ENCODE measurements at regions not wholly inside any gene's neighbourhood (a gene's known extent, or its start where the extent isn't known, plus 50 kb on each side); places are given as distances from the start of the nearest gene placed in this dataset.

DNA sequence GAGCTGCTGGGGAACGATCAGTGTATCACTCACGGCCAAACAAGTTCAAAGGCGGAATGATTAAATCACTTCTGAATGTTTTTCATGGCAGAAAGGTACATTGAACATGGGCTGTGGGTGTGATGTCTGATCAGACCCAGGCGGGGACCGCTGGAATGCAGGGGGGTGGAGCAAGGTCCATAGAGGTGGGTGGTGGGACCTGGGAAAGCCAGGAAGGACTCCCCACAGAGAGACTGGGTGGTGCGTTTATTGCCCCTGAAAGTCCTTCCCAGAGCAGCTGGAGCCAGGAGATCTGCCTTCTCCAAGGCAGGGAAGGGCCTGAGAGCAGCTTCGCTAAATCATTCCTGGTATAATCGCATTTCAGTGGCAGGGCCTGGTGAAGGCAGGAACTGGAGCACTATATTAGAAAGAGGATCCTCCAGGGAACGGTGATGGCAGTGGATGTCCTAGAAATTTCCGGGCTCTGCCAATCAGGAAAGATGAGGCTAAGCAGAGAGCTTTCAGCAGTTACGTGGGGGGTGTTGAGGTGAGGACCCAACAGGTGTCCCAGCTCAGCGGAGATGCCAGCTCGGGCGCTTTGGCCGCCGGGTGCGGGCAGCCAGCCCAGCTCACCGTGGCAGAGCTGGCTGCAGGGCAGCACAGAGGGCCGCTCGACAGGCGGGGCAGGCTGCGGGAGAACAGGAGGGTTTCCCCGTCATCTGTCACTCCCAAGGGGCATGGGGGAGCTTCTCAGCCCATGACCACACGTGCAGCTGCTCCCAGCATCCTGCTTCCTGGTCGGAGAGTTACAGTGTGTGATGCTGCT is 271.7 kb downstream of the CTTN start:
- Histone ChIP-seq H3K4me3 (ENCODE audit: insufficient read depth, low read length) (no peak overlapping the region), H3K4me1 (ENCODE audit: insufficient read depth, low read length) (no peaks in the 10 kb centered on the region), H4K20me1 (ENCODE audit: insufficient read depth, low read length) (no peaks in the 10 kb centered on the region), H3K27ac (ENCODE audit: low read depth, low read length) (no peak overlapping the region), H2AFZ (ENCODE audit: low read length) (no peak overlapping the region), H3K36me3 (ENCODE audit: insufficient read depth, low read length) (no peaks in the 10 kb centered on the region), H3K4me2 (ENCODE audit: insufficient read depth, low read length) (no peak overlapping the region), H3K79me2 (ENCODE audit: insufficient read depth, low read length) (no peaks in the 10 kb centered on the region), H3K27me3 (ENCODE audit: insufficient read depth, low read length) (peaks cover 6% of the 10 kb centered on the region), H3K9me3 (ENCODE audit: low read depth, low read length) (no peaks in the 10 kb centered on the region)
- no peak for TF ChIP-seq CTCF (IDR thresholded peaks at IDR 0.05; ENCODE audit: extremely low read depth, low read depth, low read length)
- peak; percentile 82 for DNase-seq (ENCODE audit: insufficient read length, low spot score, missing footprints)

DNA sequence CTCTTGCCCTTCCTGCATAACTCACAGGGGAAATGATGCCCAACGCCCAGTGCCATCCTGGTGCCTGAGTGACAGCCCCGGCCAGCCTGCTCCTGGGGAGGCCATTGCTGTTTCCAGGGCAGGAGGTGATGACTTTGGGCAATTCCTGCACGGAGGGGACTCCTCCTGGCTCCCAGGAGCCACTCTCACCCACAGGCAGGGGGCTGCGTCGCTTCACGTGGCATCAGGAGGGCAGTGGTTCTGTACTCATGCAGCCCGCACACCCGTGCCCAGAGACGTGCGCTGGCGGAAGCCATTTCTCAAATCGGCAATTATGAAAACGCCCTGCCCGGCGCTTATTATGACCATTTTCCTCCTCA is 272.3 kb downstream of the CTTN start:
- H2AFZ ChIP-seq (ENCODE audit: low read length), result no peak overlapping the region
- no peak overlapping the region for H3K4me2 ChIP-seq (ENCODE audit: insufficient read depth, low read length)
- no peak overlapping the region for H3K4me3 ChIP-seq (ENCODE audit: insufficient read depth, low read length)
- no peaks in the 10 kb centered on the region for H3K79me2 ChIP-seq (ENCODE audit: insufficient read depth, low read length)
- peak; percentile 64 for DNase-seq (ENCODE audit: insufficient read length, low spot score, missing footprints)
- no peaks in the 10 kb centered on the region for H3K36me3 ChIP-seq (ENCODE audit: insufficient read depth, low read length)
- TF ChIP-seq CTCF (IDR thresholded peaks at IDR 0.05; ENCODE audit: extremely low read depth, low read depth, low read length), result no peak
- peaks cover 6% of the 10 kb centered on the region for H3K27me3 ChIP-seq (ENCODE audit: insufficient read depth, low read length)
- no peaks in the 10 kb centered on the region for H4K20me1 ChIP-seq (ENCODE audit: insufficient read depth, low read length)
- H3K9me3 ChIP-seq (ENCODE audit: low read depth, low read length), result no peaks in the 10 kb centered on the region
- no peak overlapping the region for H3K27ac ChIP-seq (ENCODE audit: low read depth, low read length)
- no peaks in the 10 kb centered on the region for H3K4me1 ChIP-seq (ENCODE audit: insufficient read depth, low read length)

DNA sequence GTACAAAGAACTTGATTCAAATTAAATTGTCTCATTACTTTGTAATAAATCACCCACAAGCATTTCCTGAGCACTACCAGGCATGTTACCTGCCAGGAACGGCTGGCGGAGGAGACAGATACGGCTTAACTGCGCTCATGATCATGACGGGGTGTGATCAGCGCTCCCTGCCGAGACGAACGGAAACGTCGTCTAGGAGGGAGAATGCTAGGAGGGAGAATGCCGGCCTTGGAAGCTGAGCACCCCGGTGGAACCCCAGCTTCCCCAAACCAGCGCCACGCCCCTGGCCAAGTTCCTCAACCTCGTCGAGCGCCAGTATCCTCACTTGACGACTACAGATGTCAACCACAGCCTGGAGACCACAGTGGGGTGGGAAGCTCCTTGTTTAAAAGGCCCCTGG is 272.8 kb downstream of the CTTN start:
- no peak for TF ChIP-seq CTCF (IDR thresholded peaks at IDR 0.05; ENCODE audit: extremely low read depth, low read depth, low read length)
- no peaks in the 10 kb centered on the region for H3K79me2 ChIP-seq (ENCODE audit: insufficient read depth, low read length)
- H3K36me3 ChIP-seq (ENCODE audit: insufficient read depth, low read length), result no peaks in the 10 kb centered on the region
- peak; percentile 75 for DNase-seq (ENCODE audit: insufficient read length, low spot score, missing footprints)
- no peak overlapping the region for H2AFZ ChIP-seq (ENCODE audit: low read length)
- H3K9me3 ChIP-seq (ENCODE audit: low read depth, low read length), result no peaks in the 10 kb centered on the region
- no peaks in the 10 kb centered on the region for H3K4me1 ChIP-seq (ENCODE audit: insufficient read depth, low read length)
- H4K20me1 ChIP-seq (ENCODE audit: insufficient read depth, low read length), result no peaks in the 10 kb centered on the region
- no peak overlapping the region for H3K4me3 ChIP-seq (ENCODE audit: insufficient read depth, low read length)
- no peak overlapping the region for H3K4me2 ChIP-seq (ENCODE audit: insufficient read depth, low read length)
- H3K27ac ChIP-seq (ENCODE audit: low read depth, low read length), result no peak overlapping the region
- H3K27me3 ChIP-seq (ENCODE audit: insufficient read depth, low read length), result peaks cover 6% of the 10 kb centered on the region

DNA sequence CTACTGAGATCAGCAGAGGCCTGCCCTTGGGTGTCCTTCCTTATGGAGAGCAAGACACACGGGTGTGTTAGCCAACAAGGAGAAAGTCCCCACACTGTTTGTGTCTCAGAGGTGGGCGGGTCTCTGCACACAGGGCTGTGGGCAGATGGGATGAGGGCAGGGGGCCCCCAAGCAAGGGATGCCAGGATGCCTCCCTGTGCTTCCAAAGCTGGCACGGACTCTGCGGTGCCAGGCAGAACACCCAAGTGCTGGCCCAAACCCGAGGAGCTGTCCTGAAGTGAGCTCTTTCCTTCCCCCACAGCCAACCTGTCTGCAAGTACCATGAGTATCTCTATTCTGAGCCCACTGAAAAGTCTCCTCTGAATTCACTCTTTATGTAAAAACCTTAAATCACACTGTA is 273.3 kb downstream of the CTTN start:
- no peaks in the 10 kb centered on the region for H3K79me2 ChIP-seq (ENCODE audit: insufficient read depth, low read length)
- H2AFZ ChIP-seq (ENCODE audit: low read length), result no peak overlapping the region
- no peaks in the 10 kb centered on the region for H3K4me1 ChIP-seq (ENCODE audit: insufficient read depth, low read length)
- no peaks in the 10 kb centered on the region for H3K9me3 ChIP-seq (ENCODE audit: low read depth, low read length)
- no peaks in the 10 kb centered on the region for H3K36me3 ChIP-seq (ENCODE audit: insufficient read depth, low read length)
- DNase-seq (ENCODE audit: insufficient read length, low spot score, missing footprints), result peak; percentile 79
- peaks cover 6% of the 10 kb centered on the region for H3K27me3 ChIP-seq (ENCODE audit: insufficient read depth, low read length)
- no peak for TF ChIP-seq CTCF (IDR thresholded peaks at IDR 0.05; ENCODE audit: extremely low read depth, low read depth, low read length)
- H3K4me2 ChIP-seq (ENCODE audit: insufficient read depth, low read length), result no peak overlapping the region
- no peaks in the 10 kb centered on the region for H4K20me1 ChIP-seq (ENCODE audit: insufficient read depth, low read length)
- no peak overlapping the region for H3K4me3 ChIP-seq (ENCODE audit: insufficient read depth, low read length)
- H3K27ac ChIP-seq (ENCODE audit: low read depth, low read length), result no peak overlapping the region

All from osteoblast (primary cell).